ENCODE measurements at regions not wholly inside any gene's neighbourhood (a gene's known extent, or its start where the extent isn't known, plus 50 kb on each side); places are given as distances from the start of the nearest gene placed in this dataset.

GRCh38 chr19:31988256-31988655 lies 357.2 kb upstream of the ZNF507 start:
- Histone ChIP-seq H3K27me3 (ENCODE audit: insufficient read depth, poor library complexity, severe bottlenecking) (no peaks in the 10 kb centered on the region), H3K27ac (replicated peaks) (no peak overlapping the region), H3K4me3 (replicated peaks; ENCODE audit: insufficient read depth, low read length) (no peak overlapping the region)
- no peak for DNase-seq (ENCODE audit: low read depth in 1 of 2, low spot score in 1 of 2)
- TF ChIP-seq REST (IDR thresholded peaks at IDR 0.05; ENCODE audit: insufficient replicate concordance, low read depth) (no peak), SPI1 (IDR thresholded peaks at IDR 0.05; ENCODE audit: borderline replicate concordance, low read depth) (no peak), GABPA (IDR thresholded peaks at IDR 0.05; ENCODE audit: low read depth) (no peak), POLR2AphosphoS5 (IDR thresholded peaks at IDR 0.05; ENCODE audit: low read depth) (no peak), CTCF (IDR thresholded peaks at IDR 0.05; ENCODE audit: insufficient read depth, low read length) (no peak)

DNA sequence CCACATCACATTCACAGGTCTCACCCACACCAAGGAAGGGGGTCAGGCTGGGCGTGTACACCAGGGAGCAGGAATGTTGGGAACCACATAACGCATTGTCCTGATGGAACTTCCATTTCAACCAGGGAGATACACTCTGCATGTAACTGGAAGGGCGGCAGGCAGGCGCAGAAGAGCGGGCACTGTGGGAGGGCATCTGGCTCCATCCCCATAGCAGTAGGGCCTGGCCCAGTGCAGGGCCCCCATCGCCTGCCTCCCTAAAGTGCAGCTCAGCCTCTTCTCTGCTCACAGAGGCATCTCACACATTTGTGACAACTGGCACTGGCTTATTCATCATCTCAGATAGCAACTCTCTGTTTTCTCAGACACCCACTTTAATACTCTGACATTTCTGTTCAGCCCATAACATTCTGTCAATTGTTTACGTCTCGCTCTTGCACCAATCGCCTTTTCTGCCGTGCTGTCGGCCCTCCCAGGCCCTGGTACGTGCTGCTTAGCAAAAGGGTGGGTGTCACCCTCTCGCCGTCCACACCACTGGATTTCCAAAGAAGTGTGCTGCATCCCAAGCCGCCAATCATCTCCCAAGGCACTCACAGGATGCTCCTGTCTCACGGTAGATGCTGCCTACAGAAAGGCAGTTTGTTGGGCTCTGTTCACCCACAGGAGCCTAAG lies 353.3 kb upstream of the ZNF507 start:
- Histone ChIP-seq H3K4me3 (replicated peaks; ENCODE audit: insufficient read depth, low read length) (no peak overlapping the region), H3K27me3 (ENCODE audit: insufficient read depth, poor library complexity, severe bottlenecking) (no peaks in the 10 kb centered on the region), H3K27ac (replicated peaks) (no peak overlapping the region)
- TF ChIP-seq CTCF (IDR thresholded peaks at IDR 0.05; ENCODE audit: insufficient read depth, low read length) (no peak), POLR2AphosphoS5 (IDR thresholded peaks at IDR 0.05; ENCODE audit: low read depth) (no peak), GABPA (IDR thresholded peaks at IDR 0.05; ENCODE audit: low read depth) (no peak), REST (IDR thresholded peaks at IDR 0.05; ENCODE audit: insufficient replicate concordance, low read depth) (no peak), SPI1 (IDR thresholded peaks at IDR 0.05; ENCODE audit: borderline replicate concordance, low read depth) (no peak)
- DNase-seq (ENCODE audit: low read depth in 1 of 2, low spot score in 1 of 2) = no peak

DNA sequence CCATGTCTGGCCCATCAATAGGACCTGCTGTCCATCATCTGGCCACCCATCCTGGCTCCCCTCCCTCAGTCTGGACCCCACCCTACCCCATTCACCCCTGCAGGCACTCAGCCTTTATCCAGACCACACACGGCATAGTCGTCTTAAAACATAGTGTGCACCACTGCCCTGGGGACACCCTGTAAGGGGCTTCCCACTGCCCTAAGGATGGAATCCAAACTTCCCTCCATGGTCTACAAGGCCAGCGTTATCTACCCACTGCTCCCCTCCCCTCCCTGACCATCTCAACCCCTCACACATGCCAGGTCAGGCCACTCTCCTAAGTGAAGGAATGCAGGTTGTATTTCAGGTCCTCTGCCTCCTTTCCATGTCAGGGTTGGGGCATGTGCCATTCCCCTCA lies 352.7 kb upstream of the ZNF507 start:
- TF ChIP-seq REST (IDR thresholded peaks at IDR 0.05; ENCODE audit: insufficient replicate concordance, low read depth) (no peak), SPI1 (IDR thresholded peaks at IDR 0.05; ENCODE audit: borderline replicate concordance, low read depth) (no peak), POLR2AphosphoS5 (IDR thresholded peaks at IDR 0.05; ENCODE audit: low read depth) (no peak), GABPA (IDR thresholded peaks at IDR 0.05; ENCODE audit: low read depth) (no peak), CTCF (IDR thresholded peaks at IDR 0.05; ENCODE audit: insufficient read depth, low read length) (no peak)
- Histone ChIP-seq H3K27me3 (ENCODE audit: insufficient read depth, poor library complexity, severe bottlenecking) (no peaks in the 10 kb centered on the region), H3K27ac (replicated peaks) (no peak overlapping the region), H3K4me3 (replicated peaks; ENCODE audit: insufficient read depth, low read length) (no peak overlapping the region)
- DNase-seq (ENCODE audit: low read depth in 1 of 2, low spot score in 1 of 2) = no peak

All from HL-60 (cell line).